Prostate gland (tissue), 2 donors: ENCODE measurements at regions not wholly inside any gene's neighbourhood (a gene's known extent, or its start where the extent isn't known, plus 50 kb on each side); places are given as distances from the start of the nearest gene placed in this dataset.

ENCODE experiments used
- DNase-seq: peaks from one replicate; pipeline ENCODE4 v3.0.0-alpha.2; 2019; ENCODE audit warnings: low spot score
- H3K27ac ChIP-seq, 2 donors: fragments of 200-600 bp; sonication (generic); 2 replicates each; pipeline ENCODE4 v1.5.1; 2017 to 2019
- H3K27me3 ChIP-seq: fragments of 200-600 bp; sonication (generic); replicated peaks from 2 replicates; pipeline ENCODE4 v1.5.1; 2019; ENCODE audit not compliant: insufficient read depth
- H3K36me3 ChIP-seq, 2 donors: fragments of 200-600 bp; sonication (generic); 1 replicate in 1 of 2; 2 replicates in 1 of 2; pipeline versions ENCODE4 v1.5.1 to v1.8.1; 2017 to 2019
- H3K4me1 ChIP-seq: fragments of 200-600 bp; sonication (generic); replicated peaks from 2 replicates; pipeline ENCODE4 v1.5.1; 2019
- H3K4me3 ChIP-seq, 2 donors: fragments of 200-600 bp; sonication (generic); 2 replicates each; pipeline ENCODE4 v1.5.1; 2017 to 2019
- H3K9me3 ChIP-seq: fragments of 200-600 bp; sonication (generic); 2 replicates; pipeline ENCODE4 v1.5.1; 2017
- POLR2A ChIP-seq: fragments of 450-650 bp; IDR thresholded peaks from one replicate; pipeline ENCODE4 v1.6.1; 2016; ENCODE audit warnings: antibody characterized with exemption, mild to moderate bottlenecking
- POLR2AphosphoS5 ChIP-seq: sonication (generic); formaldehyde crosslinking; IDR thresholded peaks from one replicate; pipeline ENCODE4 v1.6.1; 2017; ENCODE audit warnings: antibody characterized with exemption
- WGBS: methylation state at CpG from one replicate; pipeline ENCODE4 v1.1.5; 2018; 5-methylcytosine and 5-hydroxymethylcytosine counted together
- intact Hi-C: fragments of 100-400 bp; cut with DNase I; formaldehyde crosslinking; loops from one replicate; pipeline ENCODE4 v1.14.2; 2022
- TF ChIP-seq, protein P1 (sequence below), 4 experiments: fragments of 200-600 bp in 2 of 4; fragments of 450-650 bp in 2 of 4; sonication (generic) in 2 of 4; IDR thresholded peaks; 1 replicate in 3 of 4; 2 replicates in 1 of 4; pipeline ENCODE4 v1.5.1; 2016 to 2019; ENCODE audit warnings: antibody characterized with exemption in 4 of 4, mild to moderate bottlenecking in 2 of 4, moderate library complexity in 2 of 4

DNA sequence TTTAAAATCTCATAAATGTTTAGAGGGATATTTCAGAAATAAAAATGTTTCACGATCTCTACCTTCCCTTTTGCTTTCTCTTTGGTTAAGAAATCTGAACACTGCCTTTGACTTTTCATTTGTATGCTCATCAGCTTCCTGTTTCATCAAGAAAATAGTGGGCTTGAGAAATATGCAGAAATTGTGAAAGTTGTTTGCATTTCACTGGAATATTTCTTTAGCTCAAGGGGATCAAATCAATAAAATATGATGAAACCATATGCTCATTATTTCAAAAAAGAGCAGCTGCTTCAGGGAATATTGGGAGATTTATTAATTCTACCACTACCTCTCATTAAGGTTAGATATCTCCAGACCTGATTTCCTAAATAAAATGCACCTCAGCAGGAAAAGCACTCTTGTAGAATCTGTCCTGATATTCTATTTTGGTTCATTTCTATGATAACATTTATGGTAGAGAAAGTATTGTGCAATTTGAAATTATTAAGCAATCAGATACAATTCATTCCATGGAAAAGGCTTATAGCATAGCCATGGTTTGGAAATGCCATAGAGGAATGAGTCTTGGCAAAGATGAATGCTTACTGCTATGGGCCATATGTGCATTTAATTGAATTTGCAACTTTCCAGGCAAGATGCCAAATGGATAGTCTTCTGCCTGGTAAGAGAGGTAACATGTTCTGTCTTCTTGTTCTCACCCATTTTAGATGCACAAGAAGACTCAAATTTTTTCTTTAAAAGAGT lies 212.6 kb upstream of the SLC16A7 start:
- no peaks in the 10 kb centered on the region for H3K36me3 ChIP-seq
- no peak for DNase-seq
- TF ChIP-seq, protein P1, sequence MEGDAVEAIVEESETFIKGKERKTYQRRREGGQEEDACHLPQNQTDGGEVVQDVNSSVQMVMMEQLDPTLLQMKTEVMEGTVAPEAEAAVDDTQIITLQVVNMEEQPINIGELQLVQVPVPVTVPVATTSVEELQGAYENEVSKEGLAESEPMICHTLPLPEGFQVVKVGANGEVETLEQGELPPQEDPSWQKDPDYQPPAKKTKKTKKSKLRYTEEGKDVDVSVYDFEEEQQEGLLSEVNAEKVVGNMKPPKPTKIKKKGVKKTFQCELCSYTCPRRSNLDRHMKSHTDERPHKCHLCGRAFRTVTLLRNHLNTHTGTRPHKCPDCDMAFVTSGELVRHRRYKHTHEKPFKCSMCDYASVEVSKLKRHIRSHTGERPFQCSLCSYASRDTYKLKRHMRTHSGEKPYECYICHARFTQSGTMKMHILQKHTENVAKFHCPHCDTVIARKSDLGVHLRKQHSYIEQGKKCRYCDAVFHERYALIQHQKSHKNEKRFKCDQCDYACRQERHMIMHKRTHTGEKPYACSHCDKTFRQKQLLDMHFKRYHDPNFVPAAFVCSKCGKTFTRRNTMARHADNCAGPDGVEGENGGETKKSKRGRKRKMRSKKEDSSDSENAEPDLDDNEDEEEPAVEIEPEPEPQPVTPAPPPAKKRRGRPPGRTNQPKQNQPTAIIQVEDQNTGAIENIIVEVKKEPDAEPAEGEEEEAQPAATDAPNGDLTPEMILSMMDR (IDR thresholded peaks at IDR 0.05), result no peak
- TF ChIP-seq POLR2AphosphoS5, result no peak
- no peak for TF ChIP-seq POLR2A
- 70% methylated on average over 1 of the region's 1 CpG for WGBS
- intact Hi-C loops, result no loop called here
- no peaks in the 10 kb centered on the region for H3K9me3 ChIP-seq
- no peak overlapping the region for H3K4me3 ChIP-seq
- H3K4me1 ChIP-seq, result no peaks in the 10 kb centered on the region
- H3K27me3 ChIP-seq, result no peaks in the 10 kb centered on the region
- no peak overlapping the region for H3K27ac ChIP-seq

DNA sequence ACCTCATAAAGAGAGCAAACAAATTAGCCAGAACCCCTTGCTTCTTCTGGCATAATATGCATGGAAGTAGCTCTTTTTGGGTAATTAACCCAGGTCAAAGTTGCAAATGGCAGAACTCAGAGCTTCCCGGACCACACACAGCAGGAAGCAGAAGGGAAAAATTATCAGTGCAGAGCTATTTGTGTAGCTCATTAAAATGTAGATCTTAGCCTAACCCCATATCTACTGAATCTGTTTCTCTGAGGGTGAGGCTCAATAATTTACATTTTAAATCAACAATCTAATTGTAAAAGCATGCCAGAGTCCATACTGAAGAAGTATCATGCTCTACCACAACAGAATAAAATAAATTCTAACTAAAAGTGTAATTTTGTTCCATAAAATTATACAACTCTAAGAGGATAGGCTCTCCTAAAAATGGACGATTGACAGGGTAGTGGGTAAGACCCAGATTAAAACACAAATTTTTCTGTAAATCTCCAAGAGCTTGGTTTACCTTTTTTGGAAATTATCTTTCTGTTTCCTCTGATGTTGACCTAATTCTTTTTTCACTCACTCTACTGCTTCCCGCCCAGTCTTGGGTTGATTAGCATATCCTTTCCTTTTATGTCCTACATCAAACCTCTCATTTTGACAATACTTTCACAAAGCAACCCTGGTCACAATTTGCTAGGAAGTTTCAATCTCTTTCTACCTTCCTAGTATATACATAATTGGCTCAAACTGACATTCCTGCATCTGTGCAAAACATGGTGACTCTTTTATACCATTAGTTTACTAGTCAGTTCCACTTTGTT lies 213.3 kb upstream of the SLC16A7 start:
- Histone ChIP-seq H3K4me3 (no peak overlapping the region), H3K27ac (no peak overlapping the region)
- WGBS, result 53% methylated on average over 3 of the region's 3 CpGs

DNA sequence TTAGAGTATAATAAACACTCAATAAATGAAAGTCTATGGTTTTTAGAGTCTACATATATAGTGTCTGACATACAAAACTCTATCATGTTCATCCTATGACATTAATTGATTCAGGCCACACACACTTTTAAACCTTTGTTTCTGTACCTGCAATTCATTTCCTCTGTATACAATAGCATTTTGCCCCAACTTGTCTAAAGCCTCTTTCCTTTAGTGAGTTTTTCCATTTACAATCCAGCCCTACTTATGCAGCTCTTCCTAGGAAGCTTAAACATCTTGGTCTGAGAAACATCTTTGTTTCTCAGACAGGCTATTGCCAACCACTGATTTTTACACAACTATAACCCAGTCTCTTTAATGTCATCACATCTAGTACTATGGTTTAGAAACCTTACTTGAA lies 214.7 kb upstream of the SLC16A7 start:
- TF ChIP-seq POLR2AphosphoS5 (no peak), POLR2A (no peak)
- TF ChIP-seq, protein P1 (IDR thresholded peaks at IDR 0.05), result no peak
- intact Hi-C loops, result no loop called here
- Histone ChIP-seq H3K4me1 (no peaks in the 10 kb centered on the region), H3K4me3 (no peak overlapping the region), H3K9me3 (no peaks in the 10 kb centered on the region), H3K27me3 (no peaks in the 10 kb centered on the region), H3K36me3 (no peaks in the 10 kb centered on the region), H3K27ac (no peak overlapping the region)
- DNase-seq, result no peak

More for the DNA sequence above, 213.3 kb upstream of the SLC16A7 start:
- no peaks in the 10 kb centered on the region for H3K4me1 ChIP-seq
- no peaks in the 10 kb centered on the region for H3K27me3 ChIP-seq
- TF ChIP-seq, protein P1 (IDR thresholded peaks at IDR 0.05), result no peak
- TF ChIP-seq POLR2AphosphoS5 (no peak), POLR2A (no peak)
- DNase-seq, result no peak
- intact Hi-C loops, result no loop called here
- H3K36me3 ChIP-seq, result no peaks in the 10 kb centered on the region
- no peaks in the 10 kb centered on the region for H3K9me3 ChIP-seq

DNA sequence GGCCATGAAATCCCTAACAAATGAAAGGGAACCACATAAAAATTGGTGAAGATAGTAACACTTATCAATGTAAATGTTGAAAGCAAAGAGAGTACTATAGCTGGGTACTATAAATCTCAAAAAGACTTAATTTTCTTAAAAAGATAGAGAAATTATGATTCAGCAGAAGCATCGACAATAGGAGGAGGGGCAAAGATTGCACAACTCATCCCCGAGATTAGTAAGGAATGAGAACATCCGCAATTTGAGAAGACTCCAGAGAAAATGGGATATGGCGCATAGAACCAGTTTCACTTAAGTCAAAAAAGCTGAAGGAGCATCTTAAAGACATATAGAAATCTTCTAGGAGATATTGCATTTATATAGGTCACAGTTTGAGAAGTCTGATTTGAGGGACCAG lies 220.2 kb upstream of the SLC16A7 start:
- TF ChIP-seq POLR2A, result no peak
- no peak for TF ChIP-seq POLR2AphosphoS5
- TF ChIP-seq, protein P1 (IDR thresholded peaks at IDR 0.05), result no peak
- no peak overlapping the region for H3K4me3 ChIP-seq
- H3K9me3 ChIP-seq, result no peaks in the 10 kb centered on the region
- no peak for DNase-seq
- WGBS, result 86% methylated on average over 4 of the region's 4 CpGs
- intact Hi-C loops, result no loop called here
- no peak overlapping the region for H3K27ac ChIP-seq
- H3K36me3 ChIP-seq, result no peaks in the 10 kb centered on the region
- no peaks in the 10 kb centered on the region for H3K4me1 ChIP-seq
- H3K27me3 ChIP-seq, result no peaks in the 10 kb centered on the region
